Effector memory CD4-positive, alpha-beta T cell (primary cell): ENCODE measurements at regions not wholly inside any gene's neighbourhood (a gene's known extent, or its start where the extent isn't known, plus 50 kb on each side); places are given as distances from the start of the nearest gene placed in this dataset.
"Not testable (repeated sequence)": the region's sequence is repeated elsewhere in the genome, so short reads cannot be mapped to it uniquely, and the experiment has no call there.

ENCODE experiments used
- DNase-seq, 3 donors: peaks; one replicate each; pipeline ENCODE4 v3.0.0-alpha.2; 2020
- H3K27ac ChIP-seq: 2 replicates; pipeline ENCODE4 v1.7.0; 2013; ENCODE audit warnings: mild to moderate bottlenecking, low read length, moderate library complexity; ENCODE audit not compliant: insufficient read depth, poor library complexity, severe bottlenecking
- H3K27me3 ChIP-seq: replicated peaks from 2 replicates; pipeline ENCODE4 v1.7.0; 2013; ENCODE audit warnings: mild to moderate bottlenecking, low read length; ENCODE audit not compliant: insufficient read depth, control insufficient read depth, poor library complexity, severe bottlenecking
- H3K36me3 ChIP-seq: 2 replicates; pipeline ENCODE4 v1.7.0; 2013; ENCODE audit warnings: mild to moderate bottlenecking, low read length, moderate library complexity; ENCODE audit not compliant: control insufficient read depth, insufficient read depth
- H3K4me1 ChIP-seq: 2 replicates; pipeline ENCODE4 v1.7.0; 2013; ENCODE audit warnings: low read length, mild to moderate bottlenecking; ENCODE audit not compliant: control insufficient read depth, insufficient read depth, poor library complexity, severe bottlenecking
- H3K4me3 ChIP-seq: 2 replicates; pipeline ENCODE4 v1.7.0; 2013; ENCODE audit warnings: low read length, low read depth, mild to moderate bottlenecking; ENCODE audit not compliant: insufficient read depth, poor library complexity, severe bottlenecking
- H3K9me3 ChIP-seq: 2 replicates; pipeline ENCODE4 v1.7.0; 2013; ENCODE audit warnings: mild to moderate bottlenecking, low read length, moderate library complexity; ENCODE audit not compliant: control insufficient read depth

DNA sequence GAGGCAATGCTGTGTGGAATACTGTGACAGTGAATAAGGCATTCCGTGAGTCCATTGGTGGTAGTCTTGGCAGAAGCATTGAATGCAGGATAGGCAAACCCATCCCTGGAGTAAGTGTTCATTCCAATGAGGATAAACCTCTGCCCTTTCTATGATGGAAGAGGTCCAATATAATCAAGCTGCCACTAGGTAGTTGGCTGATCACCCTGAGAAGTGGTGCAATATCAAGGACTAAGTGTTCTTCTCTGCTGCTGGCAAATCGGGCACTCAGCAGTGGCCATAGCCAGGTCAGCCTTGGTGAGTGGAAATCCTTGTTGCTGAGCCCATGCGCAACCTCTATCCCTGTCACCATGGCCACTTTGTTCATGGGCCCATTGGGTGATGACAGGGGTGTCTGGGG is 70.1 kb downstream of the FBXO4 start:
- no peaks in the 10 kb centered on the region for H3K36me3 ChIP-seq
- no peaks in the 10 kb centered on the region for H3K9me3 ChIP-seq
- no peak overlapping the region for H3K4me3 ChIP-seq
- no peaks in the 10 kb centered on the region for H3K27me3 ChIP-seq
- H3K4me1 ChIP-seq, result no peaks in the 10 kb centered on the region
- DNase-seq, result no peak
- no peak overlapping the region for H3K27ac ChIP-seq

DNA sequence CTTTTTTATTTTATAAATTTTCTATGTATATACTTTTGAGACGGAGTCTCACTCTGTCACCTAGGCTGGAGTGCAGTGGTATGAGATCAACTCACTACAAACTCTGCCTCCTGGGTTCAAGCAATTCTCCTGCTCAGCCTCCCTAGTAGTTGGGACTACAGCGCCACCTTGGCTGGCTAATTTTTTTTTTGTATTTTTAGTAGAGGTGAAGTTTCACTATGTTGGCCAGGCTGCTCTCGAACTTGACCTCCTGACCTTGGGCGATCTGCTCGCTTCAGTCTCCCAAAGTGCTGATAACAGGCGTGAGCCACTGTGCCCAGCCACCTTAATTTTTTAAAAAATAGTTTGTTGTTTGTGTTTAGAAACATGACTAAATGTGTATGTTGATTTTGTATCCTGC is 76.6 kb downstream of the FBXO4 start:
- DNase-seq, result no peak
- Histone ChIP-seq H3K4me1 (no peaks in the 10 kb centered on the region), H3K36me3 (no peaks in the 10 kb centered on the region), H3K27me3 (no peaks in the 10 kb centered on the region), H3K27ac (no peak overlapping the region), H3K4me3 (no peak overlapping the region), H3K9me3 (no peaks in the 10 kb centered on the region)

DNA sequence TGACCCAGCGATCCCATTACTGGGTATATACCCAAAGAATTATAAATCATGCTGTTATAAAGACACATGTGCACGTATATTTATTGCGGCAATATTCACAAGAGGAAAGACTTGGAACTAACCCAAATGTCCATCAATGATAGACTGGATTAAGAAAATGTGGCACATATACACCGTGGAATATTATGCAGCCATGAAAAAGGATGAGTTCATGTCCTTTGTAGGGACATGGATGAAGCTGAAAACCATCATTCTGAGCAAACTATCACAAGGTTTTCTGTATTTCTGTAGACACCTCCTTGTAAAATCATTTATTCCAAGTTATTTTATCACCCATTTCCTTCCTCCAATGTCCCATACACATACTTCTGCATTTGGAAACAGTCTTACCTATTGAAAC is 78.8 kb downstream of the FBXO4 start:
- DNase-seq, H3K4me1 ChIP-seq, H3K27me3 ChIP-seq, H3K4me3 ChIP-seq, H3K9me3 ChIP-seq, H3K36me3 ChIP-seq, H3K27ac ChIP-seq: not testable (repeated sequence)

DNA sequence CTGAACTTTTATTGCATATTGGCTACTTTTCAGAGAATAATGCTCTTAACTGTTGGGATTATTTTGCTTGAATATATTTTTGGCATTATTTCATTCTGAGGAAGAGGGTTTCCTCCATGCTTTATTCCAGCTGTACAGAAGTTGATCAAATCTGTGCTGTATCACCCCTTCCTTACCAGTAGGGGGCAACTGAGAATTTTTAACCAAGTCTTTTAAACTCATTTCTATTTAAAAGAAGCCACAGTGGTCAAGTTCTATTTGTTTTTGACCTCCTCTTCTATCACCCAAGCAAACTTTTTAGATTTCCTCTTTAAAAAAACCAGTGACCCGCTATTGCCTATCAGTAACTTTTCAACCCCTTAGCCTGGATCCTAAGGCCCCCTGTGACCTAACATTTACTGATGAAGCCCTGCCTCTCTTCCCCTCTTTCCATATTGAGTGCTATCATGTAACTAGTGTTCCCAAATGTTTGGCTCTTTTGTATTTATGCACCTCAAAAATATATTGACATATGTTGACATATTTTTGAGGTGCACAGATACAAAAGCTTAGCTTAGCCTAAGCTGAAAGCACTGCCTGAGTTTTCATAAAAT is 80.6 kb downstream of the FBXO4 start:
- no peaks in the 10 kb centered on the region for H3K4me1 ChIP-seq
- no peak for DNase-seq
- H3K27ac ChIP-seq, result no peak overlapping the region
- H3K4me3 ChIP-seq, result no peak overlapping the region
- no peaks in the 10 kb centered on the region for H3K9me3 ChIP-seq
- no peaks in the 10 kb centered on the region for H3K36me3 ChIP-seq
- H3K27me3 ChIP-seq, result no peaks in the 10 kb centered on the region

GRCh38 chr5:42013561-42013960 is 88.5 kb downstream of the FBXO4 start:
- no peak for DNase-seq
- Histone ChIP-seq H3K9me3 (no peaks in the 10 kb centered on the region), H3K4me1 (no peaks in the 10 kb centered on the region)

DNA sequence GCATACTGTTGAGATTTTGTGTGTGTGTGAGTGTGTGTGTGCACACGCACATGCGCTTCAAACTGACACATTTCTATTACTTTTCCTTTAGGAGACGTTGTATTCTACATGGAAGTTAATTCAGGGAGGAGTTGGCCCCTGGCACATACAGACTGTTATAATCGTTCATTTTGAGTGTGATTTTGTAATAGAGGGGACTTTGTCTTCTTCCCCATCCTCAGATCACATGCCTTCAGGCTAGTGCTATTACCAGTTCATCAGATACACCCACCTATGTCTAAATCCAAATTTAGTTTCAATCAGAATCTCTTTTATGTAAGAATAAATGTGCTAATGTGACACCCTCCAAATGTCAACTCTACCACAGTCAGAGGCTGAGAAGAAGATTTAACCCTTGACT is 90.2 kb downstream of the FBXO4 start:
- no peaks in the 10 kb centered on the region for H3K4me1 ChIP-seq
- no peaks in the 10 kb centered on the region for H3K36me3 ChIP-seq
- H3K9me3 ChIP-seq, result no peaks in the 10 kb centered on the region
- DNase-seq, result no peak
- no peak overlapping the region for H3K4me3 ChIP-seq
- H3K27me3 ChIP-seq, result peaks cover 4% of the 10 kb centered on the region
- H3K27ac ChIP-seq, result no peak overlapping the region

More at GRCh38 chr5:42013561-42013960, 88.5 kb downstream of the FBXO4 start:
- no peaks in the 10 kb centered on the region for H3K36me3 ChIP-seq
- no peak overlapping the region for H3K4me3 ChIP-seq
- H3K27me3 ChIP-seq, result peaks cover 4% of the 10 kb centered on the region
- H3K27ac ChIP-seq, result no peak overlapping the region

DNA sequence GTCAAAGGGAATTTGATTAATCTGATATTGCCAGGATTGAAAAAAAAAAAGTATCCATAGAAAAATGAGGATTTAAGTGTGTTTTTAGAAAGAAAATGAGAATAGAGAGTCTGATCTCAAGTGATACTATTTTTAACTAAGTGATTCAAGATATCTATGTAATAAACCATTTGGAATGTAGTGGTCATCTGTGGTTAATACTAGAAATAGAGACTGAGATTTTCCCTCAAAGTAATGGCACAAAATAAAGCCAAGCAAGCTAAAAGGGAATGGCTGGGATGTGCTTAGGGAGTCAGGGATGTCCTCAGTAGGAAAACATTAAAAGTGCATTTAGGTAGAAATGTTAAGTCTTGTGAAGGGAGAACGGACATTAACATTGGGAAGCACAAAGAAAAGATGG is 90.6 kb downstream of the FBXO4 start:
- no peak overlapping the region for H3K4me3 ChIP-seq
- no peaks in the 10 kb centered on the region for H3K4me1 ChIP-seq
- no peak for DNase-seq
- H3K36me3 ChIP-seq, result no peaks in the 10 kb centered on the region
- no peaks in the 10 kb centered on the region for H3K9me3 ChIP-seq
- peaks cover 4% of the 10 kb centered on the region for H3K27me3 ChIP-seq
- H3K27ac ChIP-seq, result no peak overlapping the region

GRCh38 chr5:42020788-42021530 is 95.9 kb downstream of the FBXO4 start:
- Histone ChIP-seq H3K9me3 (no peaks in the 10 kb centered on the region), H3K36me3 (no peaks in the 10 kb centered on the region), H3K27me3 (peaks cover 4% of the 10 kb centered on the region), H3K4me1 (no peaks in the 10 kb centered on the region), H3K4me3 (no peak overlapping the region), H3K27ac (no peak overlapping the region)
- no peak for DNase-seq

DNA sequence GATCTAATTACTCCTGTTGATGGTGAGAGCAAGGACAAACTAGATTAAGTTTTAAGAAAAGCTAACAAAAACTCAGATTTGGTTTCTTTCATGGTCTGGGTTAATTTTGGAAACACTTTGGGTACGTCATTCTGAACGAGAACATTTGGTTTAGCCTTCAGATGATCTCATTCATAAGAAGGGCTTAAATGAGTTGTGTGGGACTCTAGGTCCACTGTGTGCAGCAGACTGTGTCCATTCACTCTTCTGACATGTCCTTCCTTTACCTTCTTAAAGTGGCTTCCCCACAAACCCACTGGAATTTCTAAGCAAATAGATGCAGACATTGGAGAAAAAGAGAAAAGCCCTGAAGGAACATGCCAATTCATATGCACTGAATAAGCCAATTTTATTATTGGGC is 96.8 kb downstream of the FBXO4 start:
- H3K36me3 ChIP-seq, result no peaks in the 10 kb centered on the region
- H3K9me3 ChIP-seq, result no peaks in the 10 kb centered on the region
- no peak overlapping the region for H3K27ac ChIP-seq
- no peak overlapping the region for H3K4me3 ChIP-seq
- DNase-seq, result no peak
- H3K4me1 ChIP-seq, result no peaks in the 10 kb centered on the region
- H3K27me3 ChIP-seq, result peaks cover 4% of the 10 kb centered on the region

DNA sequence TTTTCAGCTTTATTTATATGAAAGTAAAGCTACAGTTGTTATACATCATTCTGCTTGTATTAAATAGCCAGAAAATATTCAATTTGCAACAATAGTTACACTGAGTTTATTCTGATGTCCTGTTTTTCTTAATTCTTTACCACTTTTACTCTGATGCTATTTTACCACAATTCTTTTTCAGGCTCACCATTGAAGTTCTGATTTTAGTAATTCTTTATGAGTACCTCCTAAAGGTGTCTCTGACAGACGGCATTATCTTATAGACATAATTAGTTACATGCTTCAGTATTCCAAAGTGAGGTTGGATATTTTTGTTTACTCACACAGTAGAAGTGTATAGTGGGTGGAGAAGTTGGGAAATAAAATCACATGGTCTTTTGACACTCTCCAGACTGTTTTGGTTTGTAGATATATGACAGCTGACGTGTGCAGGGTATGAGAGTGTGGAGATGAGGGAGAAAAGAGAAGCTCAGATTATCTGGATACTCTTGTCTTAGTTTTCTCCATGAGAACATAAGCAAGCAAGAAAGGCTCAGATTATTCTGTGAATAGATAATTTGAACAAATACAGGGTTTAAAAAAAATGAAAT is 97.4 kb downstream of the FBXO4 start:
- no peak for DNase-seq
- peaks cover 3% of the 10 kb centered on the region for H3K27me3 ChIP-seq
- no peaks in the 10 kb centered on the region for H3K4me1 ChIP-seq
- H3K4me3 ChIP-seq, result no peak overlapping the region
- H3K27ac ChIP-seq, result no peak overlapping the region
- H3K36me3 ChIP-seq, result no peaks in the 10 kb centered on the region
- H3K9me3 ChIP-seq, result no peaks in the 10 kb centered on the region
